Psoas muscle (tissue), 7 donors: ENCODE measurements at regions not wholly inside any gene's neighbourhood (a gene's known extent, or its start where the extent isn't known, plus 50 kb on each side); places are given as distances from the start of the nearest gene placed in this dataset.

Experiments used
- ATAC-seq, 4 donors: fragments of 200-7000 bp; cut with Tn5 transposase; one replicate each; pipeline ENCODE4 v1.9.1; 2020; ENCODE audit warnings: moderate library complexity in 3 of 4, mild to moderate bottlenecking in 2 of 4
- DNase-seq, 2 donors: peaks; one replicate each; pipeline ENCODE4 v3.0.0-alpha.2; 2020
- H3K27ac ChIP-seq: fragments of 200-600 bp; one replicate; pipeline ENCODE4 v1.8.0; 2022
- H3K27me3 ChIP-seq, 3 donors: fragments of 200-600 bp in 1 of 3; one replicate each; pipeline versions ENCODE4 v1.6.1 to v1.8.0; 2013 to 2022; ENCODE audit warnings: low read length in 2 of 3, mild to moderate bottlenecking in 2 of 3, moderate library complexity in 1 of 3; ENCODE audit not compliant: insufficient read depth in 3 of 3
- H3K36me3 ChIP-seq, 2 donors: fragments of 200-600 bp in 1 of 2; one replicate each; pipeline versions ENCODE4 v1.6.1 to v1.8.0; 2013 to 2022; ENCODE audit warnings: low read depth in 1 of 2, mild to moderate bottlenecking in 1 of 2, moderate library complexity in 1 of 2; ENCODE audit not compliant: insufficient read depth in 1 of 2
- H3K4me1 ChIP-seq: fragments of 200-600 bp; one replicate; pipeline ENCODE4 v1.8.0; 2022
- H3K4me3 ChIP-seq: fragments of 200-600 bp; one replicate; pipeline ENCODE4 v1.8.0; 2022; ENCODE audit warnings: mild to moderate bottlenecking
- H3K9me3 ChIP-seq: fragments of 200-600 bp; one replicate; pipeline ENCODE4 v1.8.0; 2022
- CTCF ChIP-seq: fragments of 200-600 bp; IDR thresholded peaks from one replicate; pipeline ENCODE4 v1.8.0; 2022; ENCODE audit warnings: antibody characterized with exemption
- WGBS, 3 donors: extraction: QIAGEN DNeasy Blood & Tissue Kit; methylation state at CpG; one replicate each; pipeline versions ENCODE4 v1.1.6 to v1.1.7; 2013; 5-methylcytosine and 5-hydroxymethylcytosine counted together
- intact Hi-C, 2 donors: fragments of 100-400 bp; cut with DNase I; formaldehyde crosslinking; loops; one replicate each; pipeline versions ENCODE4 v1.11.0 to v1.14.2; 2022
- donor health status: healthy with polysubstance abuse.
- donor health status: DM: no; HTN: no; CAD: no; lungs with moderate emphysema.
- donor health status: Bipolar disorder and iron deficiency.
- donor health status: healthy.
- donor health status: DM: yes; HTN: yes; CAD: no.
- donor health status: DM: no; HTN: no; CAD: no.
- donor health status: DM: yes; HTN: yes; CAD: no.

- Histone ChIP-seq H3K27ac (no peak overlapping the region), H3K36me3 (peaks cover 0 to 8% of the 10 kb centered on the region in 2 donors), H3K4me3 (no peak overlapping the region), H3K9me3 (no peaks in the 10 kb centered on the region), H3K27me3 (no peaks in the 10 kb centered on the region), H3K4me1 (peaks cover 41% of the 10 kb centered on the region)
- intact Hi-C loops: loop anchor here (5.0 kb wide), 2 partner anchors 37 to 42 kb away; no protein-coding TSS in a partner anchor
- no peak for DNase-seq
- ATAC-seq: no peak
- 90 to 95% (median 90%) methylated on average over 6 of the region's 6 CpGs for WGBS, 3 donors
- no peak for TF ChIP-seq CTCF
Measured at GRCh38 chr19:34309368-34310138, 55.2 kb downstream of the GARRE1 start.

GRCh38 chr19:34310494-34310981 is 54.5 kb upstream of the GPI start:
- Histone ChIP-seq H3K27ac (no peak overlapping the region), H3K4me1 (peaks cover 34% of the 10 kb centered on the region), H3K27me3 (no peaks in the 10 kb centered on the region), H3K9me3 (no peaks in the 10 kb centered on the region), H3K4me3 (no peak overlapping the region), H3K36me3 (peaks cover 0 to 4% of the 10 kb centered on the region in 2 donors)
- ATAC-seq: peak in 2 of 4 donors; percentile 33 to 38
- DNase-seq: no peak
- intact Hi-C loops: loop anchor here in 1 of 2 donors (5.0 kb wide), 1 partner anchor 38 kb away; no protein-coding TSS in a partner anchor
- no peak for TF ChIP-seq CTCF
- WGBS, 3 donors: 38 to 66% (median 47%) methylated on average over 6 of the region's 6 CpGs

GRCh38 chr19:34313188-34313587 is 51.8 kb upstream of the GPI start:
- Histone ChIP-seq H3K9me3 (no peaks in the 10 kb centered on the region), H3K4me3 (no peak overlapping the region), H3K4me1 (peaks cover 38% of the 10 kb centered on the region), H3K36me3 (peaks cover 0 to 4% of the 10 kb centered on the region in 2 donors), H3K27me3 (no peaks in the 10 kb centered on the region), H3K27ac (no peak overlapping the region)
- intact Hi-C loops: loop anchor here in 1 of 2 donors (5.0 kb wide), 1 partner anchor 41 kb away; no protein-coding TSS in a partner anchor
- 77 to 85% (median 79%) methylated on average over 6 of the region's 6 CpGs for WGBS, 3 donors
- TF ChIP-seq CTCF: no peak
- ATAC-seq: peak in 1 of 4 donors; percentile 22
- no peak for DNase-seq

- Histone ChIP-seq H3K27me3 (no peaks in the 10 kb centered on the region), H3K4me1 (peaks cover 43% of the 10 kb centered on the region), H3K36me3 (no peaks in the 10 kb centered on the region), H3K4me3 (no peak overlapping the region), H3K9me3 (no peaks in the 10 kb centered on the region), H3K27ac (no peak overlapping the region)
- no peak for TF ChIP-seq CTCF
- ATAC-seq (peak in 1 of 4 donors; percentile 44), DNase-seq (no peak)
- 43 to 50% (median 46%) methylated on average over 4 of the region's 4 CpGs for WGBS, 3 donors
- intact Hi-C loops: loop anchor here (5.0 kb wide), 2 partner anchors 37 to 42 kb away; no protein-coding TSS in a partner anchor
Measured at GRCh38 chr19:34314437-34315313, 50.3 kb upstream of the GPI start.
